ENCODE measurements at regions not wholly inside any gene's neighbourhood (a gene's known extent, or its start where the extent isn't known, plus 50 kb on each side); places are given as distances from the start of the nearest gene placed in this dataset.

DNA sequence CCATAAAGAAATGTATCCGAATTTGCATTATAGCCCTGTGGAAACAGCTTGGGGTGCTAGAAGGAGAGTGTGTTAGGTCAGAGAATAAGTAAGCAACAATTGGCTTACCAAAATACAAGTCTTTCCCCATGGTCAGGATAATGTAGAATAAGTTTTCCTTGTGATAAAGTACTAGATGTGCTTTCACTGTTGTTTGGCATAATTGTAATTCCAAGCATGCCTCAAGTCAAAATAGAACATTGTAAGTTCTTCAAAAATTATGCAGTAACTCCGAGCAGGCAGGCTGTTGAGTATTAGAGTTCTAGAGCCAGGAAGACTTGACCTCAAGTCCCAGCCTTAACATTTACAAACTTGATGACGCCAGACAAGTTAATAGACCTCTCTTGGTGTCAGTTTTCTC lies 242.0 kb downstream of the TUSC7 start:
- Histone ChIP-seq H3K27ac (ENCODE audit: extremely low read depth, low read depth, low read length) (no peak overlapping the region), H3K79me2 (ENCODE audit: control insufficient read depth, insufficient read depth, low read length) (no peaks in the 10 kb centered on the region), H3K9me3 (replicated peaks; ENCODE audit: control insufficient read depth, insufficient read depth, low read depth, low read length) (no peaks in the 10 kb centered on the region), H3K9ac (ENCODE audit: insufficient read depth in 1 of 2, low read depth in 2 of 2, low read length in 2 of 2) (no peak overlapping the region), H3K36me3 (ENCODE audit: control insufficient read depth, insufficient read depth, low read length) (no peaks in the 10 kb centered on the region), H3K27me3 (ENCODE audit: control insufficient read depth in 2 of 2, insufficient read depth in 2 of 2, low read length in 2 of 2) (no peaks in the 10 kb centered on the region), H3K4me3 (no peak overlapping the region), H4K20me1 (replicated peaks; ENCODE audit: control insufficient read depth, insufficient read depth, low read length) (no peaks in the 10 kb centered on the region), H2AFZ (ENCODE audit: low read depth, low read length) (no peak overlapping the region), H3K9me1 (ENCODE audit: control insufficient read depth, insufficient read depth, low read length) (no peaks in the 10 kb centered on the region), H3K4me2 (ENCODE audit: insufficient read depth, low read length) (no peak overlapping the region), H3K4me1 (replicated peaks in 1 of 2; ENCODE audit: control insufficient read depth in 2 of 2, insufficient read depth in 2 of 2, low read length in 2 of 2) (no peaks in the 10 kb centered on the region)
- POLR2A ChIA-PET: no interaction called here
- DNase-seq (ENCODE audit: extremely low read depth in 1 of 4, low spot score in 3 of 4) (no peak), ATAC-seq (no peak), FAIRE-seq (no peak)
- CTCF ChIA-PET (ENCODE audit: low intra/inter-chr PET ratio): no interaction called here
- no TSS peak for BruUV-seq (replicated peaks)
- WGBS (ENCODE audit: insufficient coverage, low coverage, missing lambda C conversion rate): 0% methylated on average over 3 of the region's 3 CpGs
- in situ Hi-C loops (cut with MboI) (no loop called here), intact Hi-C loops (cut with micrococcal nuclease) (no loop called here)
- TF ChIP-seq SOX6 (IDR thresholded peaks at IDR 0.05) (no peak), MBD2 (IDR thresholded peaks at IDR 0.05; ENCODE audit: borderline replicate concordance, low read depth) (no peak), ZNF57 (CRISPR knock-in tag; IDR thresholded peaks at IDR 0.05) (no peak), BRD4 (IDR thresholded peaks at IDR 0.05) (no peak)
- TF ChIP-seq, protein P1, sequence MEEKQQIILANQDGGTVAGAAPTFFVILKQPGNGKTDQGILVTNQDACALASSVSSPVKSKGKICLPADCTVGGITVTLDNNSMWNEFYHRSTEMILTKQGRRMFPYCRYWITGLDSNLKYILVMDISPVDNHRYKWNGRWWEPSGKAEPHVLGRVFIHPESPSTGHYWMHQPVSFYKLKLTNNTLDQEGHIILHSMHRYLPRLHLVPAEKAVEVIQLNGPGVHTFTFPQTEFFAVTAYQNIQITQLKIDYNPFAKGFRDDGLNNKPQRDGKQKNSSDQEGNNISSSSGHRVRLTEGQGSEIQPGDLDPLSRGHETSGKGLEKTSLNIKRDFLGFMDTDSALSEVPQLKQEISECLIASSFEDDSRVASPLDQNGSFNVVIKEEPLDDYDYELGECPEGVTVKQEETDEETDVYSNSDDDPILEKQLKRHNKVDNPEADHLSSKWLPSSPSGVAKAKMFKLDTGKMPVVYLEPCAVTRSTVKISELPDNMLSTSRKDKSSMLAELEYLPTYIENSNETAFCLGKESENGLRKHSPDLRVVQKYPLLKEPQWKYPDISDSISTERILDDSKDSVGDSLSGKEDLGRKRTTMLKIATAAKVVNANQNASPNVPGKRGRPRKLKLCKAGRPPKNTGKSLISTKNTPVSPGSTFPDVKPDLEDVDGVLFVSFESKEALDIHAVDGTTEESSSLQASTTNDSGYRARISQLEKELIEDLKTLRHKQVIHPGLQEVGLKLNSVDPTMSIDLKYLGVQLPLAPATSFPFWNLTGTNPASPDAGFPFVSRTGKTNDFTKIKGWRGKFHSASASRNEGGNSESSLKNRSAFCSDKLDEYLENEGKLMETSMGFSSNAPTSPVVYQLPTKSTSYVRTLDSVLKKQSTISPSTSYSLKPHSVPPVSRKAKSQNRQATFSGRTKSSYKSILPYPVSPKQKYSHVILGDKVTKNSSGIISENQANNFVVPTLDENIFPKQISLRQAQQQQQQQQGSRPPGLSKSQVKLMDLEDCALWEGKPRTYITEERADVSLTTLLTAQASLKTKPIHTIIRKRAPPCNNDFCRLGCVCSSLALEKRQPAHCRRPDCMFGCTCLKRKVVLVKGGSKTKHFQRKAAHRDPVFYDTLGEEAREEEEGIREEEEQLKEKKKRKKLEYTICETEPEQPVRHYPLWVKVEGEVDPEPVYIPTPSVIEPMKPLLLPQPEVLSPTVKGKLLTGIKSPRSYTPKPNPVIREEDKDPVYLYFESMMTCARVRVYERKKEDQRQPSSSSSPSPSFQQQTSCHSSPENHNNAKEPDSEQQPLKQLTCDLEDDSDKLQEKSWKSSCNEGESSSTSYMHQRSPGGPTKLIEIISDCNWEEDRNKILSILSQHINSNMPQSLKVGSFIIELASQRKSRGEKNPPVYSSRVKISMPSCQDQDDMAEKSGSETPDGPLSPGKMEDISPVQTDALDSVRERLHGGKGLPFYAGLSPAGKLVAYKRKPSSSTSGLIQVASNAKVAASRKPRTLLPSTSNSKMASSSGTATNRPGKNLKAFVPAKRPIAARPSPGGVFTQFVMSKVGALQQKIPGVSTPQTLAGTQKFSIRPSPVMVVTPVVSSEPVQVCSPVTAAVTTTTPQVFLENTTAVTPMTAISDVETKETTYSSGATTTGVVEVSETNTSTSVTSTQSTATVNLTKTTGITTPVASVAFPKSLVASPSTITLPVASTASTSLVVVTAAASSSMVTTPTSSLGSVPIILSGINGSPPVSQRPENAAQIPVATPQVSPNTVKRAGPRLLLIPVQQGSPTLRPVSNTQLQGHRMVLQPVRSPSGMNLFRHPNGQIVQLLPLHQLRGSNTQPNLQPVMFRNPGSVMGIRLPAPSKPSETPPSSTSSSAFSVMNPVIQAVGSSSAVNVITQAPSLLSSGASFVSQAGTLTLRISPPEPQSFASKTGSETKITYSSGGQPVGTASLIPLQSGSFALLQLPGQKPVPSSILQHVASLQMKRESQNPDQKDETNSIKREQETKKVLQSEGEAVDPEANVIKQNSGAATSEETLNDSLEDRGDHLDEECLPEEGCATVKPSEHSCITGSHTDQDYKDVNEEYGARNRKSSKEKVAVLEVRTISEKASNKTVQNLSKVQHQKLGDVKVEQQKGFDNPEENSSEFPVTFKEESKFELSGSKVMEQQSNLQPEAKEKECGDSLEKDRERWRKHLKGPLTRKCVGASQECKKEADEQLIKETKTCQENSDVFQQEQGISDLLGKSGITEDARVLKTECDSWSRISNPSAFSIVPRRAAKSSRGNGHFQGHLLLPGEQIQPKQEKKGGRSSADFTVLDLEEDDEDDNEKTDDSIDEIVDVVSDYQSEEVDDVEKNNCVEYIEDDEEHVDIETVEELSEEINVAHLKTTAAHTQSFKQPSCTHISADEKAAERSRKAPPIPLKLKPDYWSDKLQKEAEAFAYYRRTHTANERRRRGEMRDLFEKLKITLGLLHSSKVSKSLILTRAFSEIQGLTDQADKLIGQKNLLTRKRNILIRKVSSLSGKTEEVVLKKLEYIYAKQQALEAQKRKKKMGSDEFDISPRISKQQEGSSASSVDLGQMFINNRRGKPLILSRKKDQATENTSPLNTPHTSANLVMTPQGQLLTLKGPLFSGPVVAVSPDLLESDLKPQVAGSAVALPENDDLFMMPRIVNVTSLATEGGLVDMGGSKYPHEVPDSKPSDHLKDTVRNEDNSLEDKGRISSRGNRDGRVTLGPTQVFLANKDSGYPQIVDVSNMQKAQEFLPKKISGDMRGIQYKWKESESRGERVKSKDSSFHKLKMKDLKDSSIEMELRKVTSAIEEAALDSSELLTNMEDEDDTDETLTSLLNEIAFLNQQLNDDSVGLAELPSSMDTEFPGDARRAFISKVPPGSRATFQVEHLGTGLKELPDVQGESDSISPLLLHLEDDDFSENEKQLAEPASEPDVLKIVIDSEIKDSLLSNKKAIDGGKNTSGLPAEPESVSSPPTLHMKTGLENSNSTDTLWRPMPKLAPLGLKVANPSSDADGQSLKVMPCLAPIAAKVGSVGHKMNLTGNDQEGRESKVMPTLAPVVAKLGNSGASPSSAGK (IDR thresholded peaks at IDR 0.05): no peak
- TF ChIP-seq, protein P2, sequence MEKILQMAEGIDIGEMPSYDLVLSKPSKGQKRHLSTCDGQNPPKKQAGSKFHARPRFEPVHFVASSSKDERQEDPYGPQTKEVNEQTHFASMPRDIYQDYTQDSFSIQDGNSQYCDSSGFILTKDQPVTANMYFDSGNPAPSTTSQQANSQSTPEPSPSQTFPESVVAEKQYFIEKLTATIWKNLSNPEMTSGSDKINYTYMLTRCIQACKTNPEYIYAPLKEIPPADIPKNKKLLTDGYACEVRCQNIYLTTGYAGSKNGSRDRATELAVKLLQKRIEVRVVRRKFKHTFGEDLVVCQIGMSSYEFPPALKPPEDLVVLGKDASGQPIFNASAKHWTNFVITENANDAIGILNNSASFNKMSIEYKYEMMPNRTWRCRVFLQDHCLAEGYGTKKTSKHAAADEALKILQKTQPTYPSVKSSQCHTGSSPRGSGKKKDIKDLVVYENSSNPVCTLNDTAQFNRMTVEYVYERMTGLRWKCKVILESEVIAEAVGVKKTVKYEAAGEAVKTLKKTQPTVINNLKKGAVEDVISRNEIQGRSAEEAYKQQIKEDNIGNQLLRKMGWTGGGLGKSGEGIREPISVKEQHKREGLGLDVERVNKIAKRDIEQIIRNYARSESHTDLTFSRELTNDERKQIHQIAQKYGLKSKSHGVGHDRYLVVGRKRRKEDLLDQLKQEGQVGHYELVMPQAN (IDR thresholded peaks at IDR 0.05; ENCODE audit: borderline replicate concordance): no peak
- TF ChIP-seq, protein P3, sequence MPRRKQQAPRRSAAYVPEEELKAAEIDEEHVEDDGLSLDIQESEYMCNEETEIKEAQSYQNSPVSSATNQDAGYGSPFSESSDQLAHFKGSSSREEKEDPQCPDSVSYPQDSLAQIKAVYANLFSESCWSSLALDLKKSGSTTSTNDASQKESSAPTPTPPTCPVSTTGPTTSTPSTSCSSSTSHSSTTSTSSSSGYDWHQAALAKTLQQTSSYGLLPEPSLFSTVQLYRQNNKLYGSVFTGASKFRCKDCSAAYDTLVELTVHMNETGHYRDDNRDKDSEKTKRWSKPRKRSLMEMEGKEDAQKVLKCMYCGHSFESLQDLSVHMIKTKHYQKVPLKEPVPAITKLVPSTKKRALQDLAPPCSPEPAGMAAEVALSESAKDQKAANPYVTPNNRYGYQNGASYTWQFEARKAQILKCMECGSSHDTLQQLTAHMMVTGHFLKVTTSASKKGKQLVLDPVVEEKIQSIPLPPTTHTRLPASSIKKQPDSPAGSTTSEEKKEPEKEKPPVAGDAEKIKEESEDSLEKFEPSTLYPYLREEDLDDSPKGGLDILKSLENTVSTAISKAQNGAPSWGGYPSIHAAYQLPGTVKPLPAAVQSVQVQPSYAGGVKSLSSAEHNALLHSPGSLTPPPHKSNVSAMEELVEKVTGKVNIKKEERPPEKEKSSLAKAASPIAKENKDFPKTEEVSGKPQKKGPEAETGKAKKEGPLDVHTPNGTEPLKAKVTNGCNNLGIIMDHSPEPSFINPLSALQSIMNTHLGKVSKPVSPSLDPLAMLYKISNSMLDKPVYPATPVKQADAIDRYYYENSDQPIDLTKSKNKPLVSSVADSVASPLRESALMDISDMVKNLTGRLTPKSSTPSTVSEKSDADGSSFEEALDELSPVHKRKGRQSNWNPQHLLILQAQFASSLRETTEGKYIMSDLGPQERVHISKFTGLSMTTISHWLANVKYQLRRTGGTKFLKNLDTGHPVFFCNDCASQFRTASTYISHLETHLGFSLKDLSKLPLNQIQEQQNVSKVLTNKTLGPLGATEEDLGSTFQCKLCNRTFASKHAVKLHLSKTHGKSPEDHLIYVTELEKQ (CRISPR knock-in tag; IDR thresholded peaks at IDR 0.05): no peak

All from K562 (cell line).